ENCODE measurements at regions not wholly inside any gene's neighbourhood (a gene's known extent, or its start where the extent isn't known, plus 50 kb on each side); places are given as distances from the start of the nearest gene placed in this dataset.
A peak's percentile ranks its signal among the peaks of the same experiment; 100 is the strongest.
"Not testable (repeated sequence)": the region's sequence is repeated elsewhere in the genome, so short reads cannot be mapped to it uniquely, and the experiment has no call there.

DNA sequence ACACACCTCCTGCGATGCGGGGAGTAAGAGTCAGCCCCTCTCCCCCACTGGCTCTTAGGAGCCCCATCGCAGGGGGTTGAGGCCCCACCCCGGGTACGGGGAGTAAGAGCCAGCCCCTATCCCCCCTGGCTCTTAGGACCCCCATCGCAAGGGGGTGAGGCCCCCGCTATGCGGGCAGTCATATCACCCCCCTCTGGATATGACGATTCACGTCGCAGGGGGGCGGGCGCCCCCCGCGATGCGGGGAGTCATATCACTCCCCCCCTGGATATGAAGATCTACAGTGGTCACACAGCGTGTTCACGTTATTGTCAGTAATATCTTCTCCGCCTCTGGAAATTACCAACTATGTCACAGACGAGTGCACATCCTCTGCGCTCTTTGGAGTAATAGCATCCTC, 61.1 kb downstream of the DEFB131A start:
- DNase-seq (ENCODE audit: low read depth in 2 of 2), result not testable (repeated sequence)

DNA sequence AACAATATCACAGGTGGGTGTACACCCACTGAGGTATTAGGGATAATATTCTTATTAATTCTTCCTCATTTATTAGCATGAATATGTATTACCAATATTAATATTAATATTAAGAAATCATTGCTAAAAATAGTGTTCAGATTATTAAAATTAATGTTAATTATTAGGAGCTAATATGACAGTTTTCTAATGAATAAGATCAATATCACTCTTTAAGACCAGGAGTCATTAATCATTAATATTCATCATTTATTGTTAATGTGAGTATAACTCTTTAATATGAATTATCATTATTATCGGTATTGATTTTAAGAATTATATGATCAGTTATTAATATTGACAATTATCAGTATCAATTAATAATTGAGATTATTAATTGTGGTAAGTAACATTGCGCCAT, 62.5 kb downstream of the DEFB131A start:
- not testable (repeated sequence) for DNase-seq (ENCODE audit: low read depth in 2 of 2)

DNA sequence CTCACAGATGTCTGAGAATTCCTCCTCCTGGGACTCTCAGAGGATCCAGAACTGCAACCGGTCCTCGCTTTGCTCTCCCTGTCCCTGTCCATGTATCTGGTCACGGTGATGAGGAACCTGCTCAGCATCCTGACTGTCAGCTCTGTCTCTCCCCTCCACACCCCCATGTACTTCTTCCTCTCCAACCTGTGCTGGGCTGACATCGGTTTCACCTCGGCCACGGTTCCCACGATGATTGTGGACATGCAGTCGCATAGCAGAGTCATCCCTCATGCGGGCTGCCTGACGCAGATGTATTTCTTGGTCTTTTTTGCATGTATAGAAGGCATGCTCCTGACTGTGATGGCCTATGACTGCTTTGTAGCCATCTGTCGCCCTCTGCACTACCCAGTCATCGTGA, 68.7 kb downstream of the DEFB131A start:
- not testable (repeated sequence) for DNase-seq (ENCODE audit: low read depth in 2 of 2)

DNA sequence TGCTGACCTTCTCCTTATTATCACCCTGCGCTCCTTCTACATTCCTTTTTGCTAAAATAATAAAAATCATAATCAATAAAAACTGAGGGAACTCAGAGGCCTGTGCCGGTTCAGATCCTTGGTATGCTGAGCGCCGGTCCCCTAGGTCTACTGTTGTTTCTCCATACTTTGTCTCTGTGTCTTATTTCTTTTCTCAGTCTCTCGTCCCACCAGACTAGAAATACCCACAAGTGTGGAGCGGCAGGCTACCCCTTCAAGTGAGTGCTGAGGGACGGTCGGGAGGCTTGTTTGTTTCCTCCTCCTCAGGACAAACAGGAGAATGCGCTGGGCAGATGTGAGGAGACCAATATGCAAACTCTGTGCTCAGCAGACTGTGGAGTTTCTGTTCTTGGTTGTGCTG, 75.4 kb downstream of the DEFB131A start:
- not testable (repeated sequence) for DNase-seq (ENCODE audit: low read depth in 2 of 2)

DNA sequence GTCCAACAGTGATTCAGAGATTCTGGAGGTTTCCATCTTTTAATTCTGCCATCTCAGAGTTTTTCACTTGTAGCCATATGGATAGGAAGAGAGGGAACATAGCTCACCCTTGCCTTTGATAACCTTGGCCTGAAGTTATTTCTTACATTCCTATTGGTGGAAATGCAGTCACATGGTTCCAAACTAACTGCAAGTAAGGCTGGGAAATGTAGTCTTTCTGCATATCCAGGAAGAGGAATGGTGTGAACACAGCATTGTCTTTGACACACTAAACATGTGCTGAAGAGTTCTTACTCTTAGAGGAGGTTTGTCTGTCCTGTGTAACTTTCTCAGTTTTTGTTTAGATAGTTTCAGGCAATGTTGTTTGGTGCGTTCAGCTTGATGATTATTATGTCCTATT, 78.7 kb downstream of the DEFB131A start:
- DNase-seq (ENCODE audit: low read depth in 2 of 2), result not testable (repeated sequence)

GRCh38 chr4:9524406-9524805, 80.2 kb downstream of the DEFB131A start:
- DNase-seq (ENCODE audit: low read depth in 2 of 2), result not testable (repeated sequence)

DNA sequence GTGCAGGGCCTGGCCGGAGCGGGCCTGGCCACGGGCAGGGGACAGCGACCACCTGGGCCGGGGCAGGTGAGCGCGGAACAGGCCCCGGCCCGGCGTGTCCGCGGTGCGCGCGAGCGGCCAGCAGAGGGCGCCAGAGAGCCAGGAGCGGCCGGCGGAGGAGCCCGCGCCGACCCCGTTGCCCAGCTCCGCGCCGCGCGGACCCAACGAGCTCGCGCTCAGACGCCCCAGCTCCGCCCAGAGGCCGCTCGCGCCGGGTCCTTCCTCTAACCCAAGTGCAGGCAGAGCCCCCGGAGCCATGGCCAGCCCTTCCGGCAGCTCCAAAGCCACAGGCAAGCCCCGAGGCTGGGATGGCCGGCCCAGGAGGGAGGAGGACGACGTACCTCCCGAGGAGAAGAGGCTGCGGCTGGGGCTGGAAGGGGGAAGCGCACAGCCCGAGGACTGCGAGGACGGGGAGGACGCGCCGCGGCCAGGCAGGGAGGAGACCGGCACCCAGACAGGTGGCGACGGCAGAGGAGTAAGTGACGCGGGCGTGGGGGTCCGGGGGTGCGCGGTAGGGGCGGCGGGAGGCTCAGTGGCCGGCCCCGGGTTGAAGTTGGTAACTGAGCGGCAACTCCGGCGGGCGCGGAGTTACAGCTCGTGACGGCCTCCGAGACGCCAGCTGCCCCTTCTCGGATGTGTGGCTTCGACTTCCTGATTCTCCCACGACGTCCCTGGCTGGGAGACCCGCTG, 88.1 kb downstream of the DEFB131A start:
- DNase-seq (ENCODE audit: low read depth in 2 of 2), result peak; percentile 66 to 67

- not testable (repeated sequence) for DNase-seq (ENCODE audit: low read depth in 2 of 2)
Measured at GRCh38 chr4:9532863-9533192, 88.6 kb downstream of the DEFB131A start.

GRCh38 chr4:9537101-9537500, 92.9 kb downstream of the DEFB131A start:
- DNase-seq (ENCODE audit: low read depth in 2 of 2), result not testable (repeated sequence)

- DNase-seq (ENCODE audit: low read depth in 2 of 2), result not testable (repeated sequence)
Measured at GRCh38 chr4:9539939-9540520, 95.8 kb downstream of the DEFB131A start.

- not testable (repeated sequence) for DNase-seq (ENCODE audit: low read depth in 2 of 2)
Measured at GRCh38 chr4:9541388-9541915, 97.2 kb downstream of the DEFB131A start.

DNA sequence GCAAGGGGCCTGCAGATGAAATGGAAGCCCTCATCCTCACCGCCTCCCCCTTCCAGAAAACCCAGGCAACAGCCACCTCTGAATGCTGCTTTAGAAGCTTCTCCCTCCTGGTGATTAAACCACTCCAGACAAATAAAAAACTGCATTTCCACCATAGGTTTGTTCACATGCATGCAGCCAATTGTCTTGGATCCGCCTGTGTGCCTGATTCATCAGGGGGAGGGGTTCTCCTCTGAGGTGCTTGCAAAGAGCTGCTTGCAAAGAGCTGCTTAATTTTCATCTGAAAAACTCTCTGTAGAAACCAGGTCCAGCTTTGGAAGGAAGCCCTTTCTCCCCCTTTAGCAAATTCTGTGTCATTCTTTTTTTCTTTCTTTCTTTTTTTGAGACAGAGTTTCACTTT, 100.6 kb downstream of the DEFB131A start:
- DNase-seq (ENCODE audit: low read depth in 2 of 2), result not testable (repeated sequence)

GRCh38 chr4:9547470-9547869, 103.3 kb downstream of the DEFB131A start:
- DNase-seq (ENCODE audit: low read depth in 2 of 2), result not testable (repeated sequence)

- DNase-seq (ENCODE audit: low read depth in 2 of 2), result not testable (repeated sequence)
Measured at GRCh38 chr4:9556076-9556475, 111.9 kb downstream of the DEFB131A start.

DNA sequence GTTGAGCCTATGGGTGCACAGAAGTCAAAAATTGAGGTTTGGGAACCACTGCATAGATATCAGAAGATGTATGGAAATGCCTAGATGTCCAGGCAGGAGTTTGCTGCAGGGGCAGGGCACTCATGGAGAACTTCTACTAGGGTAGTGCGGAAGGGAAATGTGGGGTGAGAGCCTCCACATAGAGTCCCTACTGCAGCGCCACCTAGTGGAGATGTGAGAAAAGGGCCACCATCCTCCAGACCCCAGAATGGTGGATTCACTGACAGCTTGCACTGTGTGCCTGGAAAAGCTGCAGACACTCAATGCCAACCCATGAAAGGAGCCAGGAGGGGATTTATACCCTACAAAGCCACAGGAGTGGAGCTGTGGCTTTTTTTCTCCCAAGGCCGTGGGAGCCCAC, 133.7 kb downstream of the DEFB131A start:
- not testable (repeated sequence) for DNase-seq (ENCODE audit: low read depth in 2 of 2)

DNA sequence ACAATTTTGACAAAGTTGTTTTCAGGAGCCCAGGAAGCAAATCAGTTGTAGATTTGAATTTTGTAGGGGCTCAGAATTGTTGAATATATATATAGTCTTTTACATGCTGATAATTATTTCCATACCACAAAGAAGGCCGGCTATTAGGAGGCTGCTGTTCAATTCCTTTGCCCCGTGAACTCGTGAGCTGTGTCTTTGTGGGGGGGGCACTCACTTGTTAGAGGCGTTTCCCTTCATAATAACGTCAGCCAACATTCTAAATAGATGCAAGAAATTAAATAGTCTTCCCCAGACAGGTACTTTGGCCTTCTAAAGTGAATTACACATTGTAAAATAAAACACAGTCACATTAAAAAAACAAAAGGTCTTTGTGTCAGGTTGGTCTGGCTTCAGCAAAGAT, 138.7 kb downstream of the DEFB131A start:
- not testable (repeated sequence) for DNase-seq (ENCODE audit: low read depth in 2 of 2)

- DNase-seq (ENCODE audit: low read depth in 2 of 2), result no peak
Measured at GRCh38 chr4:9592010-9592409, 147.8 kb downstream of the DEFB131A start.

DNA sequence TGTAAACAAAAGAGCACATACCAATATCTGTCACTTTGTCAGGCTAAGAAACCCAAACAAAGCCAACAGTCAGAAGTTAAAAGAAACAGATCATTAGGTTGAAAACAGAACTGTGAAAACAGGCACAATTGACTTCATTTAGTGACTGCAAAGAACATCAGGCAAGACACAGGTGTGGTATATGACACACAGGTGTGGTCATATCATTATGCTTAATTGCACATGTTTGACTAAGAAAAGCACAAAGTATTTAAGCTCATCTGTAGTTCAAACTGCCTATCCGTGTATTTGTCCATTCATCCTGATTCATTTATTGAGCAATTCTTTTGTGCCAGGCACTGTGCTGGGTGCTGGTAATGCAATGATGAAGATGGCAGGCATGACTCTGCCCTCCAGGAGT, 150.7 kb downstream of the DEFB131A start:
- no peak for DNase-seq (ENCODE audit: low read depth in 2 of 2)

GRCh38 chr4:9595531-9595930, 151.3 kb downstream of the DEFB131A start:
- DNase-seq (ENCODE audit: low read depth in 2 of 2), result not testable (repeated sequence)

DNA sequence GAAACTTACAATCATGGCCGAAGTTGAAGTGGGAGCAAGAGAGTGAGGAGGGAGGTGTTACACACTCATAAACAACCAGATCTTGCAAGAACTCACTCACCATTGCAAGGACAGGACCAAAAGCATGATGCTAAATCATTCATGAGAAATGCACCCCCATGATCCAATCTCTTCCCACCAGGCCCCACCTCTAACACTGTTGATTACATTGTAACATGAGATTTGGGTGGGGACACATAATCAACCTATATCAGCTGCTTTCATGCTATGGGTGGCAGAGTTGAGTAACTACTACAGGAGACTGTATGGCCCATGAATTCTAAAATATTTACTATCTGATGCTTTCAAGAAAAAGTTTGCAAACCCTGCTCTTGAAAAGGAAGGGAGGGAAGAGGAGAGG, 155.1 kb downstream of the DEFB131A start:
- DNase-seq (ENCODE audit: low read depth in 2 of 2), result no peak

GRCh38 chr4:9600246-9600645, 156.0 kb downstream of the DEFB131A start:
- DNase-seq (ENCODE audit: low read depth in 2 of 2), result no peak

DNA sequence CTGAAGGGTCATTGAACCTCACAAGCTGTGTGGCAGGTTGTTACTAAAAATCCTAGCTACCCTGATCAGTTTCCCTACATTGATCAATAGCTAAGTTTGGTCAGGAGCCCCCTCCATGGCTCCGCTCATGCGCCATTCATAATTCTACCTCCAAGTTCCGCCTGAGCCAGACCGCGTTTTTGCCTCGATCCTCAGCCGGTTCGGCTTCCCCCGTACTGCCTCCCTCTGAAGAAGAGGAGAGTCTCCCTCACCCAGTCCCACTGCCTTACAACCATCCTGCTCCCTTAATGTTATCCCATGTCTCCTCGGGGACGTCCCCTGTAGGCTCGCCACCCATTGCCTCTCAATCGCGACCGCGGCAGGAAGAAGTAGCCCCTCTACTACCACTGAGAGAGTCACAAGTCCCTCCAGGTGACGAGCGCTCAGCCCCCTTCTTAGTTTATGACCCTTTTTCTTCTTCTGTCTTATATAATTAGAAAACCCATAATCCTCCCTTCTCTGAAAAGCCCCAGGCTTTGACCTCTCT, 158.2 kb downstream of the DEFB131A start:
- DNase-seq (ENCODE audit: low read depth in 2 of 2), result no peak

All from stimulated activated CD4-positive, alpha-beta T cell treated with anti-CD3 and anti-CD28 coated beads, Interleukin-1b, Interleukin-23, amount 100 ng/mL, for 4 hours (primary cell).